ENCODE measurements at regions not wholly inside any gene's neighbourhood (a gene's known extent, or its start where the extent isn't known, plus 50 kb on each side); places are given as distances from the start of the nearest gene placed in this dataset.

GRCh38 chr7:106372595-106373318 lies 88.0 kb upstream of the NAMPT start:
- no peak for TF ChIP-seq POLR2A (IDR thresholded peaks at IDR 0.05)
- no peak for TF ChIP-seq CTCF (IDR thresholded peaks at IDR 0.05)
- Histone ChIP-seq H3K36me3 (no peaks in the 10 kb centered on the region), H3K9me3 (no peaks in the 10 kb centered on the region), H3K27me3 (no peaks in the 10 kb centered on the region), H3K27ac (no peak overlapping the region), H3K4me3 (no peak overlapping the region), H3K4me1 (no peaks in the 10 kb centered on the region)
- ATAC-seq (no peak), DNase-seq (no peak)
- WGBS (ENCODE audit: insufficient coverage, low coverage, low lambda C conversion rate, missing lambda C conversion rate), result 46% methylated on average over 3 of the region's 3 CpGs
- intact Hi-C loops (cut with DNase I), result no loop called here

GRCh38 chr7:106372126-106372525 lies 87.3 kb upstream of the NAMPT start:
- no peaks in the 10 kb centered on the region for H3K4me1 ChIP-seq
- 43% methylated on average over 2 of the region's 2 CpGs for WGBS (ENCODE audit: insufficient coverage, low coverage, low lambda C conversion rate, missing lambda C conversion rate)
- intact Hi-C loops (cut with DNase I), result no loop called here

GRCh38 chr7:106371629-106372028 lies 86.8 kb upstream of the NAMPT start:
- Histone ChIP-seq H3K4me3 (no peak overlapping the region), H3K27ac (no peak overlapping the region), H3K27me3 (no peaks in the 10 kb centered on the region), H3K9me3 (no peaks in the 10 kb centered on the region), H3K36me3 (no peaks in the 10 kb centered on the region), H3K4me1 (no peaks in the 10 kb centered on the region)
- peak; percentile 55 to 77 (median 60) for ATAC-seq
- peak in 2 of 3 donors; percentile 32 to 62 for DNase-seq
- TF ChIP-seq CTCF (IDR thresholded peaks at IDR 0.05) (peak in 1 of 4 donors; percentile 4), POLR2A (IDR thresholded peaks at IDR 0.05) (no peak)
- intact Hi-C loops (cut with DNase I), result no loop called here
- WGBS (ENCODE audit: insufficient coverage, low coverage, low lambda C conversion rate, missing lambda C conversion rate), result 83% methylated on average over 1 of the region's 4 CpGs

More at GRCh38 chr7:106372126-106372525, 87.3 kb upstream of the NAMPT start:
- Histone ChIP-seq H3K27ac (no peak overlapping the region), H3K9me3 (no peaks in the 10 kb centered on the region), H3K27me3 (no peaks in the 10 kb centered on the region), H3K4me3 (no peak overlapping the region), H3K36me3 (no peaks in the 10 kb centered on the region)
- TF ChIP-seq POLR2A (IDR thresholded peaks at IDR 0.05) (no peak), CTCF (IDR thresholded peaks at IDR 0.05) (no peak)
- ATAC-seq (no peak), DNase-seq (no peak)

- TF ChIP-seq CTCF (IDR thresholded peaks at IDR 0.05) (no peak), POLR2A (IDR thresholded peaks at IDR 0.05) (no peak)
- Histone ChIP-seq H3K9me3 (no peaks in the 10 kb centered on the region), H3K27ac (no peak overlapping the region), H3K4me3 (no peak overlapping the region), H3K27me3 (no peaks in the 10 kb centered on the region), H3K36me3 (no peaks in the 10 kb centered on the region), H3K4me1 (no peaks in the 10 kb centered on the region)
- no peak for ATAC-seq
- no CpG with 5 or more reads among the region's 10 CpGs for WGBS (ENCODE audit: insufficient coverage, low coverage, low lambda C conversion rate, missing lambda C conversion rate)
- no peak for DNase-seq
- intact Hi-C loops (cut with DNase I), result no loop called here
Observed at GRCh38 chr7:106370542-106370941, 85.8 kb upstream of the NAMPT start.
